Hematopoietic multipotent progenitor cell treated with erythropoietin and hydrocortisone succinate and interleukin-3 and kit ligand, for 6 days (in vitro differentiated cells): ENCODE measurements at regions not wholly inside any gene's neighbourhood (a gene's known extent, or its start where the extent isn't known, plus 50 kb on each side); places are given as distances from the start of the nearest gene placed in this dataset.
"Not testable (repeated sequence)": the region's sequence is repeated elsewhere in the genome, so short reads cannot be mapped to it uniquely, and the experiment has no call there.

Experiments used
- DNase-seq: peaks from one replicate; pipeline ENCODE4 v3.0.0-alpha.2; 2015

GRCh38 chr12:102294568-102294967 is 96.9 kb upstream of the PMCH start:
- no peak for DNase-seq

GRCh38 chr12:102291498-102292440 is 94.1 kb upstream of the PMCH start:
- DNase-seq, result not testable (repeated sequence)

DNA sequence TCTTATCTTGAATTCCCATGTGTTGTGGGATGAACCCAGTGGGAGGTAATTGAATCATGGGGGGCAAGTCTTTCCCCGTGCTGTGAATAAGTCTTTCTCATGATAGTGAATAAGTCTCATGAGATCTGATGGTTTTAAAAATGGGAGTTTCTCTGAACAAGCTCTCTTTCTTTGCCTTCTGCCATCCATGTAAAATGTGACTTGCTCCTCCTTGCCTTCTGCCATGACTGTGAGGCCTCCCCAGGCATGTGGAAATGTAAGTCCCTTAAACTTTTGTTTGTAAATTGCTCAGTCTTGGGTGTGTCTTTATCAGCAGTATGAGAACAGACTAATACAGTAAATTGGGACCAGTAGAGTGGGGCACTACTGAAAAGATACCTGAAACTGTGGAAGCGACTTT is 92.1 kb upstream of the PMCH start:
- DNase-seq, result not testable (repeated sequence)

DNA sequence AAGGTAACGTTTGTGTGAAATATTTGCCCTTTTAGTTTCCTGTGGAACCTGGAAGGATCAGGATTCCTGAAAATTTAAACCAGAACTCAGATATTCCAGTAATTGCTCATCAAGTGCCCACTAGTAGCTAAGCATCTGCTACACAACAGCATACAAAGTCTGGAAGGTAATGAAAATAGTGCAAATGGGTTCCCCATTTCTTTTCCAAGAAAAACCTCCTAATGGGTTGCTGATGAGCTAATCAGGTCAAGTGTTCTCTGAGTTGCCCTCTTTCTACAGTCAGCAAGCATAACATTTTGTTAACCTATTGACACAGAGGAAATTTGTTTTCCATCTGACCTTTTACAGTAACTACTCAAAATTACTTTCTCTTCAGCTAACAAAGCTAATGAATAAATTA is 83.6 kb upstream of the PMCH start:
- DNase-seq, result no peak

GRCh38 chr12:102255687-102256086 is 58.1 kb upstream of the PMCH start:
- DNase-seq, result not testable (repeated sequence)

DNA sequence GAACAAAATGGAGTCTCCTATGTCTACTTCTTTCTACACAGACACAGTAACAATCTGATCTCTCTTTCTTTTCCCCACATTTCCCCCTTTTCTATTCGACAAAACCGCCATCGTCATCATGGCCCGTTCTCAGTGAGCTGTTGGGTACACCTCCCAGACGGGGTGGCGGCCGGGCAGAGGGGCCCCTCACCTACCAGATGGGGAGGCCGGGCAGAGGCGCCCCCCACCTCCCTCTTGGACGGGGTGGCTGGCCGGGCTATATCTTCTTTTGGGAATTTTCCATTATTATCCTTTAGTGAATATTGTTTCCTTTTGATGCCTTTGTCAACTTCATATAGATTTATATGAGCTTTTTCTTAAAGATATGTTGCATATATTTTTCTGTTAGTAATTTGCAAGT is 53.4 kb upstream of the PMCH start:
- DNase-seq, result not testable (repeated sequence)

DNA sequence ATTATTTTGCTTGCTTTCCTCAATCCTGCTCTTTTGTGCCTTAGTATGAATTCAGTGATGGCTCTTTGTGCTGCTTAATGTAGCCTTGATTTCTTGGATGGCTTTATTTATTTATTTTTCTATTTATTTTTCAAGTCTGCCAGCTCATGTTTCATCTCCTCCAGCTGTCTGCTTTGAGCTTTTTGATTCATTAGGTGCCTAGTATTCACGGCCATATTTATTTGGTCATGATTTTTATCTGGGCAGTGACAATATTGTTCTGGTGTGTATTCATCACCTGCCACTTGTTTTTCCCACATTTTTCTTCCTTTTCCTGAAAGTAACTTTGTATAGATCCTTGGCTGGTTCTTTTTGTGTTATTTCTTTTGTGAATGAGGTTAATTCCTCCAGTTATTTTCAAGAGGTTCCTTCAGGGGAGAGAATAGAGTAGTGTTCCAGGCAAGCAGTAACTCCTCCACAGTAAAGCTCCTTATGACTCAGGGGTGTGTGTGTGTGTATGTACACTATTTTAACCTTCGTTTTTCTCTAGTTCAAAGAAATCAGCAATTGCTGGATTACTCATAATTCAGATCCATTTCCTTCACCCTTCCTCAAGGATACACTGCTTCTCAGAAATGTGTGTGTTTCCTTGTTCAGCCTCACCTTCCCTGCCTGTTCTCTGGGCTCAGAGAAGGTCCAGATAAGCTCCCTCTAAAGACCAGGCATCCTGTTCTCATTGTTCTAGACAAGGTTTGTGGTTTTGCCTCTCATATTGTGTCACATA is 51.6 kb upstream of the PMCH start:
- no peak for DNase-seq
